ENCODE measurements at regions not wholly inside any gene's neighbourhood (a gene's known extent, or its start where the extent isn't known, plus 50 kb on each side); places are given as distances from the start of the nearest gene placed in this dataset.

DNA sequence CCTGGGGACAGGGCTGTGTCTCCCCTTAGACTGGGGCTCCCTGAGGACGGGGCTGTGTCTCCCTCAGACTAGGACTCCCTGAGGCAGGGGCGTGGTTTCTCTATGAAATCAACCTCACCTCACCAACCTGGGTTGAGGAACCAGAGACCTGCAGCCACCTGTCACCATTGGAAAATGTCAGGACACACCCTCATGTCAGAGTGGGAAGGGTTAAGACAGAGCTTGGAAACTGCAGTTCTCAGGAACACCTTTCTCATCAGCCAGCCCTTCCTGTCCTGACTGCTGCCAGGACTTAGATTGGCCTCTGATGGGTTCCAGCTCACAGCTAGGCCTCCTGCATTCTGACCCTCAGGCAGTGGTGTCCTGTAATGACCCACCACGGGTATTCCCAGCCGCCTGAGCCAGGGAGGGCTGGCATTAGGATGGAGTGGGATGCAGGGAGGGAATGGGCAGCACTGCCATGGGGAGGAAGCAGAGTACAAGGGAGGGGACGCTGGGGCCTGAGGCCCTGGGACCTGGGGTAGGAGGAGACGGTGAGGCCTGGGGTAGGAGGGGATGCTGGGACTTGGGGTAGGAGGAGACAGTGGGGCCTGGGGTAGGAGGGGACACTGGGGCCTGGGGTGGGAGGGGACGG, 76.3 kb downstream of the MRPL14 start:
- TF ChIP-seq, protein P1, sequence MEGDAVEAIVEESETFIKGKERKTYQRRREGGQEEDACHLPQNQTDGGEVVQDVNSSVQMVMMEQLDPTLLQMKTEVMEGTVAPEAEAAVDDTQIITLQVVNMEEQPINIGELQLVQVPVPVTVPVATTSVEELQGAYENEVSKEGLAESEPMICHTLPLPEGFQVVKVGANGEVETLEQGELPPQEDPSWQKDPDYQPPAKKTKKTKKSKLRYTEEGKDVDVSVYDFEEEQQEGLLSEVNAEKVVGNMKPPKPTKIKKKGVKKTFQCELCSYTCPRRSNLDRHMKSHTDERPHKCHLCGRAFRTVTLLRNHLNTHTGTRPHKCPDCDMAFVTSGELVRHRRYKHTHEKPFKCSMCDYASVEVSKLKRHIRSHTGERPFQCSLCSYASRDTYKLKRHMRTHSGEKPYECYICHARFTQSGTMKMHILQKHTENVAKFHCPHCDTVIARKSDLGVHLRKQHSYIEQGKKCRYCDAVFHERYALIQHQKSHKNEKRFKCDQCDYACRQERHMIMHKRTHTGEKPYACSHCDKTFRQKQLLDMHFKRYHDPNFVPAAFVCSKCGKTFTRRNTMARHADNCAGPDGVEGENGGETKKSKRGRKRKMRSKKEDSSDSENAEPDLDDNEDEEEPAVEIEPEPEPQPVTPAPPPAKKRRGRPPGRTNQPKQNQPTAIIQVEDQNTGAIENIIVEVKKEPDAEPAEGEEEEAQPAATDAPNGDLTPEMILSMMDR (IDR thresholded peaks at IDR 0.05) = no peak
- TF ChIP-seq POLR2AphosphoS5 (IDR thresholded peaks at IDR 0.05) = no peak
- no peak for TF ChIP-seq POLR2A (IDR thresholded peaks at IDR 0.05)
- no peak for TF ChIP-seq EP300 (IDR thresholded peaks at IDR 0.05)
